ENCODE measurements at regions not wholly inside any gene's neighbourhood (a gene's known extent, or its start where the extent isn't known, plus 50 kb on each side); places are given as distances from the start of the nearest gene placed in this dataset.

DNA sequence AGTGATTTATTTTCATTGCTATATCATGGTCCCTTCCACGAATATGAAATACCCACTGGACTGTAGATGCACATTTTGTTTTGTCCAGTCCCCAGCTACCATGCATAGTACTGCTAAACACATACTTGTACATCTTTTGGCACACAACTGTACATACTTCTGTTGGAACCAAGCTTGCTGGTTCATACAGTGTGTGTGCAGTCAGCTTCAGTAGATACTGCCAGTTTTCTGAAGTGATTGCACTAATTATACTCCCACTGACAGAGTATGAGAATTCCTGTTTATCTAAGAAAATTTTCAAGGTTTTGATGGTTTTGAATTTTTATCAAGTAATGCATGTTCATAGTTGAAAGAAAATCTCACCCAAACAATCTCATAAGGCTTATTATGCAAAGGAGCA, 100.7 kb upstream of the LMCD1 start:
- H3K27ac ChIP-seq: no peak overlapping the region
- no peaks in the 10 kb centered on the region for H3K4me1 ChIP-seq (ENCODE audit: insufficient read depth)
- H4K20me1 ChIP-seq (ENCODE audit: insufficient read depth, poor library complexity, severe bottlenecking): no peaks in the 10 kb centered on the region
- no peaks in the 10 kb centered on the region for H3K9me2 ChIP-seq (replicated peaks; ENCODE audit: insufficient read depth)
- H2AFZ ChIP-seq: no peak overlapping the region
- no peak for DNase-seq (ENCODE audit: low spot score)
- no peaks in the 10 kb centered on the region for H3K27me3 ChIP-seq
- no peaks in the 10 kb centered on the region for H3K36me3 ChIP-seq (replicated peaks; ENCODE audit: insufficient read depth, low read depth)
- WGBS (ENCODE audit: low lambda C conversion rate, missing lambda C conversion rate): 88% methylated on average over 1 of the region's 1 CpG
- TF ChIP-seq EZH2 (IDR thresholded peaks at IDR 0.05; ENCODE audit: borderline replicate concordance) (no peak), EZH2phosphoT487 (IDR thresholded peaks at IDR 0.05; ENCODE audit: low read depth, severe bottlenecking, unreplicated experiment) (no peak)
- TF ChIP-seq, protein P1, sequence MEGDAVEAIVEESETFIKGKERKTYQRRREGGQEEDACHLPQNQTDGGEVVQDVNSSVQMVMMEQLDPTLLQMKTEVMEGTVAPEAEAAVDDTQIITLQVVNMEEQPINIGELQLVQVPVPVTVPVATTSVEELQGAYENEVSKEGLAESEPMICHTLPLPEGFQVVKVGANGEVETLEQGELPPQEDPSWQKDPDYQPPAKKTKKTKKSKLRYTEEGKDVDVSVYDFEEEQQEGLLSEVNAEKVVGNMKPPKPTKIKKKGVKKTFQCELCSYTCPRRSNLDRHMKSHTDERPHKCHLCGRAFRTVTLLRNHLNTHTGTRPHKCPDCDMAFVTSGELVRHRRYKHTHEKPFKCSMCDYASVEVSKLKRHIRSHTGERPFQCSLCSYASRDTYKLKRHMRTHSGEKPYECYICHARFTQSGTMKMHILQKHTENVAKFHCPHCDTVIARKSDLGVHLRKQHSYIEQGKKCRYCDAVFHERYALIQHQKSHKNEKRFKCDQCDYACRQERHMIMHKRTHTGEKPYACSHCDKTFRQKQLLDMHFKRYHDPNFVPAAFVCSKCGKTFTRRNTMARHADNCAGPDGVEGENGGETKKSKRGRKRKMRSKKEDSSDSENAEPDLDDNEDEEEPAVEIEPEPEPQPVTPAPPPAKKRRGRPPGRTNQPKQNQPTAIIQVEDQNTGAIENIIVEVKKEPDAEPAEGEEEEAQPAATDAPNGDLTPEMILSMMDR (IDR thresholded peaks at IDR 0.05; ENCODE audit: poor library complexity): no peak
- no peak overlapping the region for H3K4me2 ChIP-seq
- no peaks in the 10 kb centered on the region for H3K79me2 ChIP-seq
- H3K9me3 ChIP-seq (ENCODE audit: low read depth): no peaks in the 10 kb centered on the region
- H3K4me3 ChIP-seq: no peak overlapping the region

DNA sequence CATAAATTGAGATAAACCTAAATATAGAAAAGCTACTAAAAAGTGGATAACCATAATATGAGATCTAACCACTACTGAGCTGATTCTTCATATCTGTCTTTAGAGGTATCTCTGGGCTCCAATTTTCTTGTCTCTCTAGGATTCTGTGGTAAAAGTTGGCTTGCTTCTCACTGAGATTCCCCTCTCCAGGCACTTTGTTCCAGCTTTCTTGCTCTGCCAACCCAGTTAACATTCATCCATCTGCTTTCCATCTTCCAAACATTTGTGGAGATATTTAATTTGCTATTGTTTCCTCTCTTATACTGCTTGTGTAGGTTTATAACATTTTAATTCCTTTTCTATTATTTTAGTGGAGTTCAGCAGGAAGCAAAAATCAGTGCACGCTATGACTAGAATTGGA, 97.6 kb upstream of the LMCD1 start:
- no peak overlapping the region for H3K27ac ChIP-seq
- no peaks in the 10 kb centered on the region for H3K27me3 ChIP-seq
- H3K4me2 ChIP-seq: no peak overlapping the region
- H3K9me2 ChIP-seq (replicated peaks; ENCODE audit: insufficient read depth): no peaks in the 10 kb centered on the region
- no peaks in the 10 kb centered on the region for H3K4me1 ChIP-seq (ENCODE audit: insufficient read depth)
- H3K9me3 ChIP-seq (ENCODE audit: low read depth): no peaks in the 10 kb centered on the region
- H4K20me1 ChIP-seq (ENCODE audit: insufficient read depth, poor library complexity, severe bottlenecking): no peaks in the 10 kb centered on the region
- WGBS (ENCODE audit: low lambda C conversion rate, missing lambda C conversion rate): 95% methylated on average over 1 of the region's 1 CpG
- no peak for TF ChIP-seq EZH2phosphoT487 (IDR thresholded peaks at IDR 0.05; ENCODE audit: low read depth, severe bottlenecking, unreplicated experiment)
- TF ChIP-seq EZH2 (IDR thresholded peaks at IDR 0.05; ENCODE audit: borderline replicate concordance): no peak
- TF ChIP-seq, protein P1 (IDR thresholded peaks at IDR 0.05; ENCODE audit: poor library complexity): no peak
- H3K4me3 ChIP-seq: no peak overlapping the region
- H3K79me2 ChIP-seq: no peaks in the 10 kb centered on the region
- no peaks in the 10 kb centered on the region for H3K36me3 ChIP-seq (replicated peaks; ENCODE audit: insufficient read depth, low read depth)
- DNase-seq (ENCODE audit: low spot score): no peak
- H2AFZ ChIP-seq: no peak overlapping the region

DNA sequence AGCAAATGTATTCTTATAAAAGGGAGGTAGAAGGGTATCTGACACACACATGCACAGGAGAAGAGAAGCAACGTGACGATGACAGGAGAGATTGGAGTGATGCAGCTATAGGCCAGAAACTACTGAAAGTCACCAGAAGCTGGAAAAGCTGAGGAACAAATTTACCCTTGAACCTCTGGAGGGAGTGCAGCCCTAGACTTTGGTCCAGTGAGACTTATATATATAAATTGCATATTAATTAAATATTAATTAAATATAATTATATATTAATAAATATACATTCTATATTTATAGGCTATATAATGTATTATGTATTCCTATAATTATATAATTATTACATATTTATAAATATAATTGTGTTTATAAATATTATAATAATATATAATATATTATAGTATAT, 96.5 kb upstream of the LMCD1 start:
- no peak overlapping the region for H3K27ac ChIP-seq
- no peak overlapping the region for H3K4me3 ChIP-seq
- H3K4me2 ChIP-seq: no peak overlapping the region
- H3K9me3 ChIP-seq (ENCODE audit: low read depth): no peaks in the 10 kb centered on the region
- whole genome bisulfite sequencing (ENCODE audit: low lambda C conversion rate, missing lambda C conversion rate): 100% methylated on average over 2 of the region's 2 CpGs
- no peaks in the 10 kb centered on the region for H3K36me3 ChIP-seq (replicated peaks; ENCODE audit: insufficient read depth, low read depth)
- H3K79me2 ChIP-seq: no peaks in the 10 kb centered on the region
- H3K9me2 ChIP-seq (replicated peaks; ENCODE audit: insufficient read depth): no peaks in the 10 kb centered on the region
- DNase-seq (ENCODE audit: low spot score): no peak
- no peak overlapping the region for H2AFZ ChIP-seq
- no peaks in the 10 kb centered on the region for H4K20me1 ChIP-seq (ENCODE audit: insufficient read depth, poor library complexity, severe bottlenecking)
- no peaks in the 10 kb centered on the region for H3K27me3 ChIP-seq
- no peak for TF ChIP-seq EZH2 (IDR thresholded peaks at IDR 0.05; ENCODE audit: borderline replicate concordance)
- TF ChIP-seq, protein P1 (IDR thresholded peaks at IDR 0.05; ENCODE audit: poor library complexity): no peak
- TF ChIP-seq EZH2phosphoT487 (IDR thresholded peaks at IDR 0.05; ENCODE audit: low read depth, severe bottlenecking, unreplicated experiment): no peak
- H3K4me1 ChIP-seq (ENCODE audit: insufficient read depth): no peaks in the 10 kb centered on the region

DNA sequence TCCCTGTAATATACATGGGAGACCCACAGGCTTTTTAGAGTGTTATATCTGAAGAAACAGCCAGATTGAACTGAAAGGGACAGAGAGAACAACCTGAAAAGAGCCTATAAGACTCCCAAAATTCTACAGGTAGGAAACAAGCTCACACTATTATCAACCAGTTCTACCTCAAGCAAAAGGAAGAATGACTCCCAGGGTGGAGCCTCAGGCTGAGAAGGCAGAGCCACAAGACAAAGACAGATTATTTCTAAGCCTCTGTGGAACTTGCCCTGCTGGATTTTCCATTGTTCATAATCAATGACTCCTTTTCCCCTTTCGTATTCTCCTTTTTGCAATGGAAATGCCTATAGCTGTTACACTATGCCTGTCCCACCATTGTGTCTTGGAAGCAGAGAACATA, 95.1 kb upstream of the LMCD1 start:
- Histone ChIP-seq H3K36me3 (replicated peaks; ENCODE audit: insufficient read depth, low read depth) (no peaks in the 10 kb centered on the region), H3K4me3 (no peak overlapping the region), H2AFZ (no peak overlapping the region), H3K27me3 (no peaks in the 10 kb centered on the region), H4K20me1 (ENCODE audit: insufficient read depth, poor library complexity, severe bottlenecking) (no peaks in the 10 kb centered on the region), H3K79me2 (no peaks in the 10 kb centered on the region), H3K4me2 (no peak overlapping the region), H3K27ac (no peak overlapping the region), H3K9me2 (replicated peaks; ENCODE audit: insufficient read depth) (no peaks in the 10 kb centered on the region), H3K4me1 (ENCODE audit: insufficient read depth) (no peaks in the 10 kb centered on the region), H3K9me3 (ENCODE audit: low read depth) (no peaks in the 10 kb centered on the region)
- TF ChIP-seq, protein P1 (IDR thresholded peaks at IDR 0.05; ENCODE audit: poor library complexity): no peak
- TF ChIP-seq EZH2 (IDR thresholded peaks at IDR 0.05; ENCODE audit: borderline replicate concordance): no peak
- no peak for TF ChIP-seq EZH2phosphoT487 (IDR thresholded peaks at IDR 0.05; ENCODE audit: low read depth, severe bottlenecking, unreplicated experiment)
- WGBS (ENCODE audit: low lambda C conversion rate, missing lambda C conversion rate): 81% methylated on average over 1 of the region's 1 CpG
- no peak for DNase-seq (ENCODE audit: low spot score)
